Stomach (tissue), 8 donors: ENCODE measurements at regions not wholly inside any gene's neighbourhood (a gene's known extent, or its start where the extent isn't known, plus 50 kb on each side); places are given as distances from the start of the nearest gene placed in this dataset.

Experiments
- DNase-seq, 2 donors: peaks; one replicate each; pipeline versions ENCODE4 v3.0.0 to v3.0.0-alpha.2; 2013 to 2019
- H3K27ac ChIP-seq, 5 donors: fragments of 200-600 bp in 4 of 5; sonication (generic) in 4 of 5; one replicate each; pipeline ENCODE4 v1.5.1; 2013 to 2019; ENCODE audit warnings: mild to moderate bottlenecking in 1 of 5, moderate library complexity in 1 of 5
- H3K27me3 ChIP-seq, 3 donors: fragments of 200-600 bp; sonication (generic); one replicate each; pipeline ENCODE4 v1.5.1; 2017 to 2019; ENCODE audit warnings: mixed run types in 1 of 3
- H3K36me3 ChIP-seq, 4 donors: fragments of 200-600 bp; sonication (generic); 1 replicate in 3 of 4; 2 replicates in 1 of 4; pipeline ENCODE4 v1.5.1; 2016 to 2019
- H3K4me1 ChIP-seq, 4 donors: fragments of 200-600 bp; sonication (generic); one replicate each; pipeline ENCODE4 v1.5.1; 2016 to 2019
- H3K4me3 ChIP-seq, 4 donors: fragments of 200-600 bp; sonication (generic) in 3 of 4; one replicate each; pipeline ENCODE4 v1.5.1; 2016 to 2019; ENCODE audit warnings: mild to moderate bottlenecking in 1 of 4
- H3K9me3 ChIP-seq, 4 donors: fragments of 200-600 bp; sonication (generic); one replicate each; pipeline ENCODE4 v1.5.1; 2016 to 2019
- EP300 ChIP-seq: sonication (generic); formaldehyde crosslinking; IDR thresholded peaks from one replicate; pipeline ENCODE4 v1.6.1; 2017; ENCODE audit warnings: antibody characterized with exemption
- POLR2A ChIP-seq, 4 donors: fragments of 450-650 bp; IDR thresholded peaks; one replicate each; pipeline ENCODE4 v1.6.1; 2016; ENCODE audit warnings: antibody characterized with exemption in 4 of 4, control low read depth in 2 of 4, mild to moderate bottlenecking in 1 of 4, moderate library complexity in 1 of 4
- POLR2AphosphoS5 ChIP-seq, 3 donors: sonication (generic); formaldehyde crosslinking; IDR thresholded peaks; one replicate each; pipeline ENCODE4 v1.6.1; 2016; ENCODE audit warnings: antibody characterized with exemption in 3 of 3
- WGBS, 5 donors: extraction: QIAGEN DNeasy Blood & Tissue Kit in 3 of 5; methylation state at CpG; one replicate each; pipeline versions ENCODE4 v1.1.5 to v1.1.7; 2013 to 2018; 5-methylcytosine and 5-hydroxymethylcytosine counted together
- intact Hi-C: fragments of 100-400 bp; cut with DNase I; formaldehyde crosslinking; loops from one replicate; pipeline ENCODE4 v1.15.1; 2023; ENCODE audit warnings: low total_unique reads
- TF ChIP-seq, protein P1 (sequence below), 7 experiments: fragments of 450-650 bp in 4 of 7; fragments of 200-600 bp in 3 of 7; sonication (generic) in 3 of 7; IDR thresholded peaks; one replicate each; pipeline ENCODE4 v1.5.1; 2016 to 2019; ENCODE audit warnings: antibody characterized with exemption in 7 of 7, control low read depth in 2 of 7, mild to moderate bottlenecking in 1 of 7
- donor health status: healthy with polysubstance abuse.
- donor health status: Bipolar disorder and iron deficiency.
- donor health status: healthy.

DNA sequence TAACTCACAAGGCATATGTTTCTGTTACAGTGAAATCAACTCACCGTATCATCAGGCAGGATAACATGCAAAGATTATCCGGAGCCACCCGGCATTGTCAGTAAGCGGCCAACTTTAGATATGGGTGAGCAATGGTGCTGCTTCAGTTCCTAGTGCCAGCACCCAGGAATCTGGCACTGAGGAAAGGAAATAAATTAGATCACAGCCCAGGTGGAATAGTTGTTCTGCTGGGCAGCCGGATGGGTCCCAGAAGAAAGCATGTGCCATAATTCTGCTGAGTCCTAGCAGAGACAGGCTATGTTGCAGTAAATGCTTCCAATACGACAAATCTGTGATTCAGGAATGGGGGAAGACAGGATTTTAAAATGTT is 183.6 kb upstream of the SPTLC3 start:
- Histone ChIP-seq H3K9me3 (no peaks in the 10 kb centered on the region), H3K27me3 (no peaks in the 10 kb centered on the region), H3K36me3 (no peaks in the 10 kb centered on the region), H3K27ac (no peak overlapping the region), H3K4me1 (peaks cover 0 to 35% (median 4%) of the 10 kb centered on the region in 4 donors), H3K4me3 (no peak overlapping the region)
- 54 to 83% (median 78%) methylated on average over 6 of the region's 6 CpGs for WGBS, 5 donors
- TF ChIP-seq, protein P1, sequence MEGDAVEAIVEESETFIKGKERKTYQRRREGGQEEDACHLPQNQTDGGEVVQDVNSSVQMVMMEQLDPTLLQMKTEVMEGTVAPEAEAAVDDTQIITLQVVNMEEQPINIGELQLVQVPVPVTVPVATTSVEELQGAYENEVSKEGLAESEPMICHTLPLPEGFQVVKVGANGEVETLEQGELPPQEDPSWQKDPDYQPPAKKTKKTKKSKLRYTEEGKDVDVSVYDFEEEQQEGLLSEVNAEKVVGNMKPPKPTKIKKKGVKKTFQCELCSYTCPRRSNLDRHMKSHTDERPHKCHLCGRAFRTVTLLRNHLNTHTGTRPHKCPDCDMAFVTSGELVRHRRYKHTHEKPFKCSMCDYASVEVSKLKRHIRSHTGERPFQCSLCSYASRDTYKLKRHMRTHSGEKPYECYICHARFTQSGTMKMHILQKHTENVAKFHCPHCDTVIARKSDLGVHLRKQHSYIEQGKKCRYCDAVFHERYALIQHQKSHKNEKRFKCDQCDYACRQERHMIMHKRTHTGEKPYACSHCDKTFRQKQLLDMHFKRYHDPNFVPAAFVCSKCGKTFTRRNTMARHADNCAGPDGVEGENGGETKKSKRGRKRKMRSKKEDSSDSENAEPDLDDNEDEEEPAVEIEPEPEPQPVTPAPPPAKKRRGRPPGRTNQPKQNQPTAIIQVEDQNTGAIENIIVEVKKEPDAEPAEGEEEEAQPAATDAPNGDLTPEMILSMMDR (IDR thresholded peaks at IDR 0.05) = no peak
- TF ChIP-seq POLR2A (IDR thresholded peaks at IDR 0.05) = no peak
- no peak for TF ChIP-seq EP300
- no peak for TF ChIP-seq POLR2AphosphoS5 (IDR thresholded peaks at IDR 0.05)
- no peak for DNase-seq
- intact Hi-C loops = no loop called here

GRCh38 chr20:12827816-12828385 is 180.9 kb upstream of the SPTLC3 start:
- H3K9me3 ChIP-seq = no peaks in the 10 kb centered on the region
- DNase-seq = peak in 1 of 2 donors; percentile 16
- H3K36me3 ChIP-seq = no peaks in the 10 kb centered on the region
- TF ChIP-seq, protein P1 (IDR thresholded peaks at IDR 0.05) = no peak
- no peak for TF ChIP-seq POLR2A (IDR thresholded peaks at IDR 0.05)
- TF ChIP-seq EP300 = no peak
- TF ChIP-seq POLR2AphosphoS5 (IDR thresholded peaks at IDR 0.05) = no peak
- no peaks in the 10 kb centered on the region for H3K27me3 ChIP-seq
- no peak overlapping the region for H3K4me3 ChIP-seq
- 30 to 36% (median 34%) methylated on average over 2 of the region's 2 CpGs for WGBS, 5 donors
- peaks cover 0 to 19% (median 4%) of the 10 kb centered on the region in 4 donors for H3K4me1 ChIP-seq
- no peak overlapping the region for H3K27ac ChIP-seq
- intact Hi-C loops = no loop called here

- Histone ChIP-seq H3K4me3 (no peak overlapping the region), H3K36me3 (no peaks in the 10 kb centered on the region), H3K27ac (no peak overlapping the region), H3K27me3 (no peaks in the 10 kb centered on the region), H3K4me1 (peaks cover 0 to 17% (median 4%) of the 10 kb centered on the region in 4 donors), H3K9me3 (no peaks in the 10 kb centered on the region)
- peak in 1 of 2 donors; percentile 33 for DNase-seq
- intact Hi-C loops = no loop called here
- TF ChIP-seq EP300 (no peak), POLR2A (IDR thresholded peaks at IDR 0.05) (no peak), POLR2AphosphoS5 (IDR thresholded peaks at IDR 0.05) (no peak)
- TF ChIP-seq, protein P1 (IDR thresholded peaks at IDR 0.05) = no peak
- 57 to 80% (median 74%) methylated on average over 5 of the region's 5 CpGs for WGBS, 5 donors
Observed at GRCh38 chr20:12829170-12829569, 179.6 kb upstream of the SPTLC3 start.

- TF ChIP-seq EP300 (no peak), POLR2AphosphoS5 (IDR thresholded peaks at IDR 0.05) (no peak), POLR2A (IDR thresholded peaks at IDR 0.05) (no peak)
- TF ChIP-seq, protein P1 (IDR thresholded peaks at IDR 0.05) = no peak
- intact Hi-C loops = no loop called here
- WGBS, 5 donors = 72 to 96% (median 89%) methylated on average over 1 of the region's 1 CpG
Observed at GRCh38 chr20:12833861-12834260, 174.9 kb upstream of the SPTLC3 start.

More at GRCh38 chr20:12833861-12834260, 174.9 kb upstream of the SPTLC3 start:
- DNase-seq = no peak
- H3K36me3 ChIP-seq = no peaks in the 10 kb centered on the region
- no peaks in the 10 kb centered on the region for H3K4me1 ChIP-seq
- no peaks in the 10 kb centered on the region for H3K9me3 ChIP-seq
- no peaks in the 10 kb centered on the region for H3K27me3 ChIP-seq
- H3K27ac ChIP-seq = no peak overlapping the region
- H3K4me3 ChIP-seq = no peak overlapping the region
